ENCODE measurements at regions not wholly inside any gene's neighbourhood (a gene's known extent, or its start where the extent isn't known, plus 50 kb on each side); places are given as distances from the start of the nearest gene placed in this dataset.

DNA sequence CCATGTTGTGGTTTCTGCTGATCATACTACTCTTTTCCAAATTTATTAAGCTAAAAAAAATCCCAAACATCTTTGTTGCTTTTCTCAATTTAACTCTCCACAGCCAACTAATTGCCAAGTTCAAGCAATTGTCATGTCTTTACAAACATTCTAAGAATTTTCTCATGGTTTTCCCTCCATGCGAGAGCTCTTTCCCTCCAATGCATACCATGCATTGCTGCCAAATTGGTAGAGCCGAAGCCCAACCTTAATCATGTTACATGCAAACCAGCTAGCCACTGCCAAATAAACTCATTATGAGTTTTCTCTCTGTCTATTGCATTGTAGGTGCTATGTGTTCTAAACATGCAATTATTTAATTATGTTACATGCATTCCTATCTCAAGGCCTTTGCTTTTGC is 123.9 kb downstream of the GC start:
- no peak overlapping the region for H3K27ac ChIP-seq (ENCODE audit: low read depth in 2 of 2, low read length in 2 of 2)
- TF ChIP-seq CTCF (IDR thresholded peaks at IDR 0.05; ENCODE audit: borderline replicate concordance, extremely low read depth, insufficient read depth), result no peak
- no peaks in the 10 kb centered on the region for H3K9me3 ChIP-seq (ENCODE audit: control insufficient read depth in 2 of 3, insufficient read depth in 1 of 3, low read length in 3 of 3)
- no peaks in the 10 kb centered on the region for H3K4me1 ChIP-seq (ENCODE audit: control insufficient read depth in 2 of 3, insufficient read depth in 2 of 3, low read depth in 1 of 3, low read length in 3 of 3)
- H3K36me3 ChIP-seq (ENCODE audit: control insufficient read depth in 2 of 3, insufficient read depth in 3 of 3, low read length in 3 of 3), result no peaks in the 10 kb centered on the region
- H3K27me3 ChIP-seq (ENCODE audit: control insufficient read depth, insufficient read depth, low read length), result no peaks in the 10 kb centered on the region
- DNase-seq (no peak), FAIRE-seq (no peak)
- H3K4me3 ChIP-seq (ENCODE audit: low read length in 3 of 3), result no peak overlapping the region
- H3K9ac ChIP-seq (ENCODE audit: low read length in 3 of 3), result no peak overlapping the region
- intact Hi-C loops (cut with DNase I), result no loop called here

GRCh38 chr4:71648923-71649322 is 135.0 kb downstream of the GC start:
- no peak for FAIRE-seq
- no peak for TF ChIP-seq CTCF (IDR thresholded peaks at IDR 0.05; ENCODE audit: borderline replicate concordance, extremely low read depth, insufficient read depth)
- intact Hi-C loops (cut with DNase I), result no loop called here

GRCh38 chr4:71648448-71648847 is 135.4 kb downstream of the GC start:
- Histone ChIP-seq H3K36me3 (ENCODE audit: control insufficient read depth in 2 of 3, insufficient read depth in 3 of 3, low read length in 3 of 3) (no peaks in the 10 kb centered on the region), H3K9me3 (ENCODE audit: control insufficient read depth in 2 of 3, insufficient read depth in 1 of 3, low read length in 3 of 3) (peaks cover 0 to 6% (median 0%) of the 10 kb centered on the region in 3 donors), H3K4me3 (ENCODE audit: low read length in 3 of 3) (no peak overlapping the region), H3K4me1 (ENCODE audit: control insufficient read depth in 2 of 3, insufficient read depth in 2 of 3, low read depth in 1 of 3, low read length in 3 of 3) (no peaks in the 10 kb centered on the region), H3K9ac (ENCODE audit: low read length in 3 of 3) (no peak overlapping the region), H3K27me3 (ENCODE audit: control insufficient read depth, insufficient read depth, low read length) (no peaks in the 10 kb centered on the region), H3K27ac (ENCODE audit: low read depth in 2 of 2, low read length in 2 of 2) (no peak overlapping the region)
- FAIRE-seq (no peak), DNase-seq (no peak)
- intact Hi-C loops (cut with DNase I), result no loop called here
- TF ChIP-seq CTCF (IDR thresholded peaks at IDR 0.05; ENCODE audit: borderline replicate concordance, extremely low read depth, insufficient read depth), result no peak

More at GRCh38 chr4:71648923-71649322, 135.0 kb downstream of the GC start:
- peaks cover 0 to 6% (median 0%) of the 10 kb centered on the region in 3 donors for H3K9me3 ChIP-seq (ENCODE audit: control insufficient read depth in 2 of 3, insufficient read depth in 1 of 3, low read length in 3 of 3)
- no peak for DNase-seq
- no peak overlapping the region for H3K9ac ChIP-seq (ENCODE audit: low read length in 3 of 3)
- H3K27ac ChIP-seq (ENCODE audit: low read depth in 2 of 2, low read length in 2 of 2), result no peak overlapping the region
- no peaks in the 10 kb centered on the region for H3K4me1 ChIP-seq (ENCODE audit: control insufficient read depth in 2 of 3, insufficient read depth in 2 of 3, low read depth in 1 of 3, low read length in 3 of 3)
- H3K27me3 ChIP-seq (ENCODE audit: control insufficient read depth, insufficient read depth, low read length), result no peaks in the 10 kb centered on the region
- H3K36me3 ChIP-seq (ENCODE audit: control insufficient read depth in 2 of 3, insufficient read depth in 3 of 3, low read length in 3 of 3), result no peaks in the 10 kb centered on the region
- H3K4me3 ChIP-seq (ENCODE audit: low read length in 3 of 3), result no peak overlapping the region

- Histone ChIP-seq H3K4me1 (ENCODE audit: control insufficient read depth in 2 of 3, insufficient read depth in 2 of 3, low read depth in 1 of 3, low read length in 3 of 3) (no peaks in the 10 kb centered on the region), H3K36me3 (ENCODE audit: control insufficient read depth in 2 of 3, insufficient read depth in 3 of 3, low read length in 3 of 3) (no peaks in the 10 kb centered on the region), H3K27ac (ENCODE audit: low read depth in 2 of 2, low read length in 2 of 2) (no peak overlapping the region), H3K4me3 (ENCODE audit: low read length in 3 of 3) (no peak overlapping the region), H3K9ac (ENCODE audit: low read length in 3 of 3) (no peak overlapping the region), H3K27me3 (ENCODE audit: control insufficient read depth, insufficient read depth, low read length) (no peaks in the 10 kb centered on the region), H3K9me3 (ENCODE audit: control insufficient read depth in 2 of 3, insufficient read depth in 1 of 3, low read length in 3 of 3) (no peaks in the 10 kb centered on the region)
- DNase-seq (no peak), FAIRE-seq (no peak)
- intact Hi-C loops (cut with DNase I), result no loop called here
- TF ChIP-seq CTCF (IDR thresholded peaks at IDR 0.05; ENCODE audit: borderline replicate concordance, extremely low read depth, insufficient read depth), result no peak
Measured at GRCh38 chr4:71639380-71639779, 144.5 kb downstream of the GC start.
